GM19397 (cell line): ENCODE measurements at regions not wholly inside any gene's neighbourhood (a gene's known extent, or its start where the extent isn't known, plus 50 kb on each side); places are given as distances from the start of the nearest gene placed in this dataset.
"Not testable (repeated sequence)": the region's sequence is repeated elsewhere in the genome, so short reads cannot be mapped to it uniquely, and the experiment has no call there.

ENCODE experiments used
- ATAC-seq: cut with Tn5 transposase; IDR thresholded peaks from one replicate; pipeline ENCODE4 v1.9.1; 2021; ENCODE audit warnings: mild to moderate bottlenecking, moderate library complexity; ENCODE audit not compliant: unreplicated experiment

GRCh38 chr9:28064241-28064815 is 491.0 kb upstream of the C9orf72 start:
- no peak for ATAC-seq

GRCh38 chr9:28073270-28073669 is 500.0 kb upstream of the C9orf72 start:
- ATAC-seq = no peak

GRCh38 chr9:28079677-28080076 is 506.4 kb upstream of the C9orf72 start:
- ATAC-seq = no peak

GRCh38 chr9:28082671-28083070 is 509.4 kb upstream of the C9orf72 start:
- no peak for ATAC-seq

- ATAC-seq = no peak
Observed at GRCh38 chr9:28086881-28087280, 513.6 kb upstream of the C9orf72 start.

GRCh38 chr9:28092981-28093936 is 520.0 kb upstream of the C9orf72 start:
- no peak for ATAC-seq

- no peak for ATAC-seq
Observed at GRCh38 chr9:28101509-28101908, 528.2 kb upstream of the C9orf72 start.

GRCh38 chr9:28105001-28105400 is 531.7 kb upstream of the C9orf72 start:
- no peak for ATAC-seq

- ATAC-seq = no peak
Observed at GRCh38 chr9:28120184-28120583, 546.9 kb upstream of the C9orf72 start.

- ATAC-seq = no peak
Observed at GRCh38 chr9:28120626-28121025, 547.3 kb upstream of the C9orf72 start.

- ATAC-seq = no peak
Observed at GRCh38 chr9:28121366-28121765, 548.1 kb upstream of the C9orf72 start.

- no peak for ATAC-seq
Observed at GRCh38 chr9:28124917-28125316, 551.6 kb upstream of the C9orf72 start.

- no peak for ATAC-seq
Observed at GRCh38 chr9:28127101-28127500, 553.8 kb upstream of the C9orf72 start.

GRCh38 chr9:28134446-28134976 is 561.2 kb upstream of the C9orf72 start:
- ATAC-seq = no peak

- no peak for ATAC-seq
Observed at GRCh38 chr9:28135549-28135948, 562.3 kb upstream of the C9orf72 start.

- ATAC-seq = no peak
Observed at GRCh38 chr9:28136113-28136512, 562.8 kb upstream of the C9orf72 start.

- not testable (repeated sequence) for ATAC-seq
Observed at GRCh38 chr9:28147430-28147829, 574.1 kb upstream of the C9orf72 start.

GRCh38 chr9:28147923-28148597 is 574.8 kb upstream of the C9orf72 start:
- ATAC-seq = not testable (repeated sequence)

- not testable (repeated sequence) for ATAC-seq
Observed at GRCh38 chr9:28149361-28150050, 576.2 kb upstream of the C9orf72 start.

GRCh38 chr9:28155067-28155466 is 581.8 kb upstream of the C9orf72 start:
- ATAC-seq = no peak

- ATAC-seq = no peak
Observed at GRCh38 chr9:28155671-28156070, 582.4 kb upstream of the C9orf72 start.
